Bronchial epithelial cell (primary cell): ENCODE measurements at regions not wholly inside any gene's neighbourhood (a gene's known extent, or its start where the extent isn't known, plus 50 kb on each side); places are given as distances from the start of the nearest gene placed in this dataset.

Experiments used
- DNase-seq: peaks from one replicate; pipeline ENCODE4 v3.0.0-alpha.2; 2010; ENCODE audit warnings: low read depth
- FAIRE-seq: peaks from 2 replicates; lab custom pipeline; 2011; peaks lifted over from hg19 to GRCh38; lab: Jason Lieb, UNC
- H3K27me3 ChIP-seq: 2 replicates; pipeline ENCODE4 v1.5.1; 2011; ENCODE audit warnings: low read length; ENCODE audit not compliant: control insufficient read depth, insufficient read depth
- H3K36me3 ChIP-seq: 2 replicates; pipeline ENCODE4 v1.5.1; 2011; ENCODE audit warnings: low read length; ENCODE audit not compliant: control insufficient read depth, insufficient read depth
- H3K4me3 ChIP-seq: 2 replicates; pipeline ENCODE4 v1.5.1; 2011; ENCODE audit warnings: mild to moderate bottlenecking, low read depth, low read length, control low read depth
- CTCF ChIP-seq: IDR thresholded peaks from 2 replicates; pipeline ENCODE4 v1.5.1; 2011; ENCODE audit warnings: mild to moderate bottlenecking, moderate library complexity, low read length, control low read depth, inconsistent platforms; ENCODE audit not compliant: insufficient read depth, severe bottlenecking

- TF ChIP-seq CTCF: no peak
- Histone ChIP-seq H3K36me3 (no peaks in the 10 kb centered on the region), H3K27me3 (peaks cover 9% of the 10 kb centered on the region), H3K4me3 (no peak overlapping the region)
- FAIRE-seq (no peak), DNase-seq (no peak)
Observed at GRCh38 chr20:58077282-58077681, 151.2 kb downstream of the ANKRD60 start.

GRCh38 chr20:58076405-58076804, 152.0 kb downstream of the ANKRD60 start:
- Histone ChIP-seq H3K27me3 (peaks cover 9% of the 10 kb centered on the region), H3K36me3 (no peaks in the 10 kb centered on the region), H3K4me3 (no peak overlapping the region)
- no peak for FAIRE-seq
- no peak for TF ChIP-seq CTCF
- DNase-seq: no peak

GRCh38 chr20:58075586-58076345, 152.7 kb downstream of the ANKRD60 start:
- peaks cover 9% of the 10 kb centered on the region for H3K27me3 ChIP-seq
- DNase-seq (no peak), FAIRE-seq (no peak)
- H3K36me3 ChIP-seq: no peaks in the 10 kb centered on the region
- no peak overlapping the region for H3K4me3 ChIP-seq
- no peak for TF ChIP-seq CTCF

- peaks cover 9% of the 10 kb centered on the region for H3K27me3 ChIP-seq
- TF ChIP-seq CTCF: no peak
- H3K4me3 ChIP-seq: no peak overlapping the region
Observed at GRCh38 chr20:58073945-58074856, 154.3 kb downstream of the ANKRD60 start.

GRCh38 chr20:58072695-58073671, 155.5 kb downstream of the ANKRD60 start:
- no peak for TF ChIP-seq CTCF
- FAIRE-seq (no peak), DNase-seq (no peak)
- Histone ChIP-seq H3K4me3 (no peak overlapping the region), H3K36me3 (no peaks in the 10 kb centered on the region), H3K27me3 (peaks cover 17% of the 10 kb centered on the region)

More at GRCh38 chr20:58073945-58074856, 154.3 kb downstream of the ANKRD60 start:
- DNase-seq (no peak), FAIRE-seq (no peak)
- no peaks in the 10 kb centered on the region for H3K36me3 ChIP-seq
